Inflammatory macrophage treated with lipopolysaccharide for 1 hour (primary cell): ENCODE measurements at regions not wholly inside any gene's neighbourhood (a gene's known extent, or its start where the extent isn't known, plus 50 kb on each side); places are given as distances from the start of the nearest gene placed in this dataset.
A peak's percentile ranks its signal among the peaks of the same experiment; 100 is the strongest.

Experiments used
- DNase-seq, 2 donors: peaks; one replicate each; pipeline ENCODE4 v3.0.0-alpha.2; 2020 to 2022

DNA sequence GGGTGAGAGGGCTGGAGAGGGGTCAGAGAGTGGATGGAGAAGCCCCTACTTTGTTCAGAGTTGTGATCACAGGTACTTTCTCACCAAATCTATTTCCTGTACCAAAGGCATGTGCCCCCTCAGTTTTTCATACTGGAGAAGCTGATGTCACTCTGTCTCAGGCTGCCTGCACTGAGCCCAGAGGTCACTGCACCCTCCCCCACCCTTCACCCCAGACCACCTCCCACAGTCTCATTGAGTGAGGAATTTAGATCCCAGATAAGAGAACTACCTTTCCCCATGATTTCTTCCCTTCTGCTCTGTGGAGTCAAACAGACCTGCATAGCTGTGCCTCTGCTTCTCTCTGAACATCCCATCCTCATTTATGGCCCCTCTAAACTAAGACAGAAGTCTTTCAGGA is 140.0 kb upstream of the IRX6 start:
- no peak for DNase-seq

DNA sequence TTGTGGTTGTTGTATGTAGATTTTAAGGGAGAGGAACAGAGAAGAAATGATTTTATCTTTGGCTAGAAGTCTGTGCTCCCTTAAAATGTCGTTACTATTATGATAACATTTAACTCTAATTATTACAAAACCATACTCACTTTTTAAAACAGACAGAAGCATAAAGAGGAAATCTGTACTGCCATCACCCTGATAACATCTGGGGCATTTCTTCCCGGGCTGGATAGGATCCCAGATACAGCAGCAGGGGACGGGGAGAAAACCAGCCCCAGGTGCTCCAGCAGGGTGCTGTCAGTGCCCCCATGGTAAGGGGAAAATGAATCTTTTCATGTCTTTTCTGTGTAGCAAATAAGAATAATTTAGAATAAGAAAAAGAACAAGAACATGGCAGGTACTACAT is 139.4 kb upstream of the IRX6 start:
- no peak for DNase-seq

DNA sequence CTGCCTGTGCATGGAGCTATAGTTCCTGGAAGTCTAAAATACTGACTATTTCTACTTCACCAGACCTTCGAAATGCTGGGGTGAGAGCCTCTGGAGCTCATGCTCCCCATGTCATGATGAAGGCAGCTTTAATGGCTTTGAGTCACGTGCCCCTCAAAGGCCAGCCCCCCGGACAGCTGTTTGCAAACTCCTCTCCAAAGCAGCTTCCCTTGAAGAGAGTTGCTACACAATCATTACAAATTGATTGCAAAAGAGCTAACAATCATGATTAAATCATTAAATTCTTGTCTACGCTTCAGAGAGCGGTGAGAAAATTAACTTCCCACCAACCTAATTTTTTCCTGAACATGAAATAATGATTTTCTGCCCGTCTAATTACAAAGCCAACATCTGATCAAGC is 134.8 kb upstream of the IRX6 start:
- DNase-seq, result no peak

DNA sequence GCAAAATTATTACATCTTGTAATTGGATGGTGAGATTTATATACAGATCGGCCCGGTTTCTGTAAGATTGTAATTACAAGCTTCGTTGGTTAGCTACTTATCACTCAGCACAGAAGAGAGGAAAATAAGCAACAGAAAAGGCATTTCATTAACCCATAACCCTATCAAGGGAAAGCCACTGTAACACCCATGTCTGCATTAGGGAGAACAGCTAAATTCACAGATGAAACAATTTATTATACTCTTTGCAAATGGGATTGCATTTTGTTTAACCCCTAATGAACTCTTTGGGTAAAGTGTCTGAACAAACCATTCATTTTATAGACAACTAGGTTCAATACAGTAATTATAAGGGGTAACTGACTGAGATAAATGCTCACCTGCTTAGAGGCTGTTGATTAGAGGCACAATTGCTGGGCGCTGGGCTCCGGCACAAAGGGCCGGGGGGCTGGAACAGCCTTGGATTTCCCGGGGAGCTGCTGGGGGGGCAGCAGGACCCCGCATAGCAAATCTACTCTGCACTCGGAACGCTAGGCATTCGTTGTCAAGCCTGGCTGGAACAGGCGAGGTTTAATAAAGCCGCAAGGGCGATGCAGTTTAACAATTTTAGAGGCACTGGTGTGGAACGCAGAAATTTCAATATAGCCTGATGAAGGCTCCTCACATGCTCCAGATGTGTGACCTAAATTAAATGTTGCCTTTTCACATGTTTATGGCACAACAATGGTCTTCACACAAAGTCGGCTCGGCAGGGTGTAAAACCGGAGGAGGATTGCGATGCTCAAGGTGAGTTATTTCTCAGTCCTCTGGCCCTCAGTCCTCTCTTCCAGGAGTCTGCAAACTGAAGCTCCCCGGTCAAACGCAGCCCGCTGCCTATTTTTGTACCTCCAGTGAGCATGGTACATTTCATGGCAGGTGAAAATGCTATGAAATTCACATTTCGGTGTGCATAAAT is 134.0 kb upstream of the IRX6 start:
- no peak for DNase-seq

DNA sequence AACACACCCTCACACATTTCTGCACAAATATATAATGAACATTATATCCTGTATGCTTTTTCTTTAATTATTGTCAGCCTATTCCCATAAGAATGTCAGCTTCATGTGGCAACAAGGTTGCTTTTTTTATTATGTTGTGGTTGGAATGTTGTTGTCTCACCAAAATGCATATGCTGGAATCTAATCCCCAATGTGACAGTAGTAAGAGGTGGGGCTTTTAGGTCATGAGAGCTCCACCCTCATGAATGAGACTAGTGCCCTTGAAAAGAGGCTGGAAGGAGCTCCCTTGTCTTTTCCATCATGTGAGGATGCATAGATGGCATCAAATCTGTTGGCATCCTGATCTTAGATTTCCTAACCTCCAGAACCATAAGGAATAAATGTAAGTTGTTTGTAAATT is 131.3 kb upstream of the IRX6 start:
- DNase-seq, result no peak

DNA sequence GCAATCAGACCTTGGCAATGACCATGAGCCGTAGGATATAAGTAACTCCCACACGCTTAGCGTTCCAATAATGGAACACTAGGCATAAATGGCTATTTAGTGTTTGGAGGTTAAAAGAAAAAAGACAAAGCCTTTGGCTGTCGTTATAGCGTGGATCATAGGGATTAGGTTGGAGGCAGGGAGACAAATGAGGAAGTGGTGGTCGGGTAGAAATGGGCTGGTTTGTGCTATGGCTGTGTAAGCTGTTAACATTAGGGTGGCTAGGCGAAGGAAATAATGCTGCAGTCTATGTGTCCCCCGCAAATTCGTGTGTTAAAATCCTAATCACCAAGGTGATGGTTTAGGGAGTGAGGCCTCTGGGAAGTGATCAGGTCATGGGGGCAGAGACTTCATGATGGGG is 120.4 kb upstream of the IRX6 start:
- no peak for DNase-seq

DNA sequence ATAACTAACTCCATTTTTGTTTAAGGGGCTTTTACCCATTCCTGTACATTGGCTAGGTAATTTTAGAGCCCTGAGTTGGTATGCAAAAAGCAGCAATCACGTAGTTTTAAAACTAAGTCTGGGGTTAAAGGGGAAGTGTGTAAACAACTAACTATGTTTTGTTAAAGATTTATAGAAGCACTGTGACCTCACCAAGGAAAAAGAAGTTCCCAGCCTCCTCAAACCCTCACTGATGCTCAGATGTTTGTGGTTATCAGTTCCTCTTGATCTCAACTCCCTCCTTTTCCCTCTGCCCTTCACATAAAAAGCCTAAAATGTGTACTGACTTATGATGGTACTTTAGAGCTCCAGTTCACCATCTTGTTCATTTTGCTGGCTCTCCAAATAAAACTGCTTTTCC is 119.9 kb upstream of the IRX6 start:
- DNase-seq, result no peak

DNA sequence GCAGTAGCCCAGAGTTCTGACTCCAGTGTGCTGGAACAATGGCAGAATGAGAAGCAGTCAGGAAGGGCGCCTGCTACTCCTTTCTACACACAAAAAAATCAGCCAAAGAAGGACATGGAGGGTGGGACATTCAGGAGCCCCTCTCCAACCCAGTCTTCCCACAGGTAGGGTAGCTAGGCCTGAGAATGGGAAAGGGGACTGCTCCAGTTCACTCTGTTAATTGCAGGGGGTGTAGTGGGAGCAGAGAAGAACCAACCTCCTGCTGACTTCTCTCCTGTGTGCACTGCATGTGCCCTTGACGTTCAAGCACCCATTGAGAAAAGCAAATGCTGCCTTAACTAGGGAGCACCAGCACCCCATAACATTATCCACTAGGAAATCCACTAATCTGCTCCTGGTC is 119.1 kb upstream of the IRX6 start:
- no peak for DNase-seq

DNA sequence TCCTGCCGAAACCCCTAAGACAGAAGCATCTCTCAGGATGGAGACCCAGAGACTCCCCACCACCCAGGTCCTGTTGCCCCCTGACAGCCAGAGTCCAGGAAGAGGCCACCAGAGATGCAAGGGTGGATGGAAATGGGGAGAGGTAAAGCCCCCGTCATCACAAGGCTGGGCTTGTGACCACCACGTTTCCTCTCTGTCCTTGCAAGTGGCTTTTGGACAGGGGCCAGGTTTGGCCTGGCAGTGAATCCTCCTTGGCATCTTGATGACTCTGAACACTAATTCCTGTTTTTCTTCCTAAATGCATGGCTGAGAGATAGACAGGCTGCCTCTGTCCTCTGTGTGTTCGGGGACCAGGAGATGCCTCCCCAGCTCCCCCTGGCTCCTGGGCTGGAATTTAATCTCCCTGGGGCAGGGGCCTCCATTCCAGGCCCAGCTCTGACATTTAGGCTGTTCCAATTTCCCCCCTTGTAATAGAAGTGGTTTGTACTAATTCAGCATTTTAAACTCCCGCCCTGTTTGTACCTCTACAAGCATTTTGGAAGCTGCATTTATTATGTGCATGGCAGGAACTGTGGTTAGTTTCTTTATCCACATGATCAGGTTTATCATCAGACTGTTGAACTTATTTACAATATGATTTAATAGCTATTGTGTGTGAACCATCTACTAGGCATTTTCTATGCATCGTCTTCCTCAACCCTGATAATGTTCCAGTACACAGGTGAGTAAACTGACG is 116.1 kb upstream of the IRX6 start:
- DNase-seq, result no peak

DNA sequence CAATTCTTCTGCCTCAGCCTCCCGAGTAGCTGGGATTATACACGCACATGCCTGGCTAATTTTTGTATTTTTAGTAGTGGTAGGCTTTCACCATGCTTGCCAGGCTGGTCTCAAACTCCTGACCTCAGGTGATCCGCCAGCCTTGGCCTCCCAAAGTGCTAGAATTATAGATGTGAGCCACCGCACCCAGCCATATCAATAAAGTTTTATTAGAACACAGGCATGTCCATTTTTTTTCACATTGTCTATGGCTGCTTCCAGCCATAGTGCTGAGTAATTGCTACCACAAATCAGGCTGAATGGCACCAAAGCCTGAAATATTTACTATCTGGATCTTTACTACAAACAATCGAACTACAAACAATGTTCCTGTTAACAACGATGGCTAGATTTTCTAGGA is 114.4 kb upstream of the IRX6 start:
- DNase-seq, result no peak

DNA sequence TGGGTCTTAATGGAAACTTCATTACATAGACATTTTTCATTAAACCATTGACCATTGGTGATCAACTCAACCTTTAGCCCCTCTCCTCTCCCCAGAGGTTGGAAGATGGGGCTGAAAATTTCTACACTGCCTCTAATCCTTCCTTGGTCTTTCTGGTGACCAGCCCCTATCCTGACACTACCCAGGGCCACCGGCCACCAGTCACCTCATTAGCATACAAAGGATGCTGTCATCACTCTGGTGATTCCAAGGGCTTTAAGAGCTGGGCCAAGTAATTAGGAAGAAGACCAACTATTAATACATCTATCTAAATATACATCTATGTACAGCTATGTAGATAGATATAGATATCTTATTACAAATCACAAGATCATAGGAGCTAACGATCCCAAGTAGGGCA is 111.2 kb upstream of the IRX6 start:
- DNase-seq, result no peak

DNA sequence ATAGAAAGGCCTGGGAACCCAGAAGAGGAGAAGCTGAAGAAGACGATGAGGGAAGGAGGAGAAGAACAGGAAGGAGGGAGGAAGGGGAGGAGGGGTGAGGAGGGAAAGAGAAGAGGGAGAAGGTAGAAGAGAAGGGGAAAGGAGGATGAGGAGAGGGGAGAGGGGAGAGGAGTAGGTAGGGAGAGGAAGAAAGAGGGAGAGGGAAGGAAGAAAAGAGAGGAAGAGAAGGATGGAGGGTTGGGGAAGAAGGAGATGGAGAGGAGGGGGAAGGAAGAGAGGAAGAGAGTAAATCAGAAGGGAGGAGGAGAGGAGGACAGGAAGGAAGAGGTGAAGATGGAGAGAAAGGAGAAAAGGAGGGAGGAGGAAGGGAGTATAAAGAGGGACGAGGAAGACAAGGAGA is 109.6 kb upstream of the IRX6 start:
- no peak for DNase-seq

DNA sequence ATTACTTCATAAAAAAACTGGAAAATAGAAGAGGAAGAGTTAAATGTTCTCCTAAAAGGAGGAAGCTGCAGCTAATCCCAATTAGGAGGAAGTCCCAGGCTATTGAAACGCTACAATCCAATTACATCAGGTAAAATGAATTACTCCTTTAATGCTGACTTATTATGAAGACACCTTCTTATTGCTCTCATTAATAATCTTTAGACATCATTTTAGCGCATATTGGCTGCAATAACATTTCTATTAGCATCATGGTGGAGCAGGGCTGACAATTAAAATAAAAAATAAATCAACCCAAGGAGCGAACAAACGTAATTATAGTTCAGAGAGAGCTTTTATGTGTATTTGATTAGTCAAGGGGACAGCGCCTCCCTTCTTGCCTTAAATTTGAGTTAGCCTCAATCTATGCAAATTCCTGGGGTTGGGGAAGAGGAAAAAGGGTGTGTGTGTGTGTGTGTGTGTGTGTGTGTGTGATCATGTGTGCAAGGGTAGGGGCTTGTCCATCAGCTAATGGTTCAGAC is 109.0 kb upstream of the IRX6 start:
- DNase-seq, result no peak

DNA sequence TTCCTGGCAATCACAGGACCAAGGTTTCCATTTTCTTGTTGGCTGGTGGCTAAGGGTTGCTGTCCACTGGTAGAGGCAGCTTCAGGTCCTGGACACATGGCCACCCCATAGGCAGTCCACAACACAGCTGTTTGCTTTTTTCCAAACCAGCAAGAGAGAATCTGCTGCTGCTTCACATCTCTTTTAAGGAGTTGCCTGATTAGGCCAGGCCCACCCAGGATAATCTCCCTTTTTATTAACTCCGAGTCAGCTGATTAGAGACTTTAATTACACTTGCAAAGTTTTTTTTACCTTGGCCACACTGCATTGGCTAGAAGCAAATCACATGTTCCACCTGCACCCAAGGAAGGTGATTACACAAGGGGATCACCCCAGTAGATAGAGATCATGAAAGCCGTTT is 106.6 kb upstream of the IRX6 start:
- no peak for DNase-seq

DNA sequence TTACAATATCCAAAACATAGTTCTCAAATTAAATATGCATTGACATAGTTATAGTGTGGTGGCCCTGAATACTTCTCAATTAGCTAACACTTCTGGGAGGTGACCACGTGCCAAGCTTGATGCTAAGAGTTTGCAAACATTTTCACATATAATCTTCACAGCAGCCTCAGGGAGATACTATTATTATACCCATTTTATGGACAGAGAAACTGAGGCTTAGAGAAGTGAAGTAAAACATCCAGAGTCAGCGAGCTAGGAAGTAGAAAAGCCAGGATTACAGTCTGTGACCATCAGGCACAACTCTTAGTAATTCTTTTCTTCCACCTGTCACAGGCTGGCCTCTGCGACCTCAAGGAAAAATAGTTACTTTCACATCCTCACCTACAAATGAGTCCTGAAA is 102.2 kb upstream of the IRX6 start:
- DNase-seq, result no peak

DNA sequence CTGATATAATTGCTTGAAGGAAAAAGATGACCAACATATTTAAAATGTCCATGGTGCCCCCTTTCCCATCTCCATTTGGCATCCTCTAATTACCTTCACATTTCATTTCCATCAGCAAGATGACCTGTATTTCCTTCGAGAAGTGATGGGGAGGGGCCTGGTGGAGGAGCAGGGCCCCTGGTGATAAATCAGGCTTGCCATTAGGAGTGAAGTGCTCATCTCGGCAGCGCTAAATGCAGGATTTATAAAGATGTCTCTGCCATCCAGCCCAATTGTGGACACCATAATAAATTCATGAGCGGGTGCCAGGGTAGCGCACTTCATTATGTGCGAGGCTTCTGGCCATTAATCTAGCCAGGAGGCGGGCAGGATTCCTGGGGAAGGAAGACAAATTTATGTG is 101.5 kb upstream of the IRX6 start:
- no peak for DNase-seq

DNA sequence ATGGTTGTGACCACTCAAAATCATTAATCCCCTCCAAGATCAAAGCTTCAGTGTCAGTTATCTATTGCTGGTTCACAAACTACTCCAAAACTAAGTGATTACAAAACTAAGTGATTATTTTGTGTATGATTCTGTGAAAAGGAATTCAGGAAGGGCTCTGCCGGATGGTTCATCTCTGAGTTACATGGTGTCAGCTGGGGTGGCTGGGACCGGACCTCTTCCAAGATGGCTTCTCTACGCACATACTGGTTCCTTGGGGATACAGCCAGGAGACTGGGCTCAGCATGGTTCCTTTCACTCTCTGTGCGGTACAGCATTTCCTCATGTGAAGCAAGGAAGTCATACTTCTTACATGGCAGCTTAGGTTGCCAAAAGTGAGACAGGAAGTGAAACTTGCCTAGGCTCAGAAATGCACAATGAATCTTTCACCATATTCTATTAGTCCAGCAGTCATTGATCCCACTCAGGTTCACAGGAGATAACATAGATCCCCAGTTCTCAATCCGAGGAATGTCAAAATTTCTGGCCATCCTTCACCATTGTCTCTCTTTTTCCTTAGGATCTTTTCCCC is 97.9 kb upstream of the IRX6 start:
- DNase-seq, result no peak

DNA sequence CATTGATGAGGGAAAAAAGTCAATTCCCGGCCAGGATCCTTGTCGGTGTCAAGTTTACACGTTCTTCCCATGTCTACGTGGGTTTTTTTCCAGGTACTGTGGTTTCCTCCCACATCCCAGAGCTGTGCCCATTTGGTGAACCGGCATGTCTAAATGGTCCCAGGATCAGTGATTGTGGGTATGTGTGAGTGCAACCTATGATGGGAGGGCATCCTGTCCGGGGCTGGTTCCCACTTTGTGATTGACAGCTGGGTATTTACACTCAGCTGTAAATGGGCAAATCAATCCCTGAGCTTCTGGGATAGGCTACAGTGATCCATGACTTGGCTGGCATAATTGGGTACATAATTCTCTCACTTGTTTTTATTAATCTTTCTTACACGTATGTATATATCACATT is 91.2 kb upstream of the IRX6 start:
- no peak for DNase-seq

DNA sequence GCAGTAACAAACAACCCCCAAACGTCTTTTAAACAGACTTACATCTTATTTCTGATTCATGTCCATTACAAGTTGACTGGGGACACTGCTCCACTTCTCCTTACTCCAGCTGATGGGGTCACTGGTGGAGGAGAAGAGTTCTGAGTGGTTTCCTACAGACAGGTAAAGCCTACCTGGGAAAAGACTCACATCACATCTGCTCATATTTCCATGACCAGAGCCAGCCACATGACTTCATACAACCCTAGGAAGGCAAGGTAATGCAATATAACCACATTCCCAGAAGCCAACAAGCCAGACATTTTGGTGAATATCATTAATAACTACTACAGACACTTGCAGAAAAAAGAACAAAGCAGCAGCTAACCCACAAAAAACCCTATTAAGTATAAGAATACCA is 90.5 kb upstream of the IRX6 start:
- no peak for DNase-seq

DNA sequence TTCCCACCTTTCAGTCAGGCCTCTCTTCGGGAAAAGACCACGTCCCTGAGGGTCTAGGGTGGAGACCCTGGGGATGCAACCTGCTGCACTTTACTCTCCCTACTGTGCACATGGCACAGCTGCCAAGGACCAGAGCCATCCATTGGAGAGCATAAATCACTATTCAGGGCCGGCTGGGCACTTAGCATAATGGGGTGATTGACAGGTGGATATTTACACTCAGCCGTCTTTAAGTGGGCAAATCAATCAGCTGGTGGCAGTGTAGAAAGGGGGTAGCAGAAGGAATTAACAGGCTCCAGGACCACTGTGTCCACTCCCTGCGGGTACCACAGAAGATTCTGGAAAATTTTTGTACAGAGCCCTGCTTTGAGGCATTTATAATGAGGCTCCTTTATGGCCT is 87.3 kb upstream of the IRX6 start:
- no peak for DNase-seq

DNA sequence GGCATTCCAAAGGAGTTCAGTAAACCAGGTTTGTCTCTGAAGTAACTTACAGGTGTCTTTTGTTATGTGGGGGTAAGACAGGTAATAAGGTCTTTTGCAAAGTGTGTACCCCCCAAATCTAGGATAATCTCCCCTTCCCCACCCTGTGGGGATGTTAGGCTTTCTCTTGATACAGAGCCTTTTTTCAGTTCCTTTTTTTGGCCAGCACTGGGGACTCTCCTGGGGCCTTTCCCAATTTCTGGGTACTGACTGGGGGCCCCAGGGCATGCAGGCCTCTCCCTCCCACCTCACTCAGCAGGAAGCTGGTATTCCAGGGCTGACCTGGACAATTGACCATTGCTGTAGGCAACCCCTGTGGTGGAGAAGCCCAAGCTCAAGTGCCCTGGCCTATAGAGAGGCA is 84.3 kb upstream of the IRX6 start:
- no peak for DNase-seq

DNA sequence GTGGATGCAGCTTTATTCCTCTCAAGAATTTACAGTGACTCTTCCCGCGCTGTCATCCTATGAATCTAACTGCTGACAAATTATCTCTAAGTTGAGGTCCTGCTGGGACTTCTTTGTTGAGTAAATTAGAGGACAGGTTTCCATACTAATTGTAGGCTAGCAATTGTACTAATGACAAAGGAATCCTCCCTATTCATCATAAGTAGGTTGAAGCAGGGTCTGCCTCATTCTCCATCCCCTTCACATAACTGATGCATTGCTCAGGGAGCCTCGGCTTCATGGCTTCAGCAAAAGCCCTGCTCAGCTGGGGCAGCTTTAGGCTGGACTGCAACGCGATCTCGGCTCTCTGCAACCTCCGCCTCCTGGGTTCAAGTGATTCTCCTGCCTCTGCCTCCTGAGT is 83.1 kb upstream of the IRX6 start:
- no peak for DNase-seq

DNA sequence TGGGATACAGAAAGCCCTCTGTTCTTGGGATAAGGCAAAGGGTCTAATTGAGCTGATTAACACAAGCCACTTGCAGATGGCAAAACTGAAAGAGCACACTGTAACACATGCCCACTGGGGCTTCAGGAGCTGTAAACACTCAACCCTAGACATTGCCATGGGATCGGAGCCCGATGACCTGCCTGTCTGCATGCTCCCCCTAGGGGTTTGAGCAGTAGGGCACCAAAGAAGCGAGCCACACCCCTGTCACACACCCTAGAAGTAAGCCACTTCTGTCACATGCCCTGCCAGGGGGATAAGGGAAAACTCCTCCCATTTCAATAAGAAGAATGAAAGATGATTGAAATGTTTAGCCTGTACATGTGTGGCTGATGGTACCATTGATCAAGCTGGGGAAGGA is 81.3 kb upstream of the IRX6 start:
- no peak for DNase-seq

DNA sequence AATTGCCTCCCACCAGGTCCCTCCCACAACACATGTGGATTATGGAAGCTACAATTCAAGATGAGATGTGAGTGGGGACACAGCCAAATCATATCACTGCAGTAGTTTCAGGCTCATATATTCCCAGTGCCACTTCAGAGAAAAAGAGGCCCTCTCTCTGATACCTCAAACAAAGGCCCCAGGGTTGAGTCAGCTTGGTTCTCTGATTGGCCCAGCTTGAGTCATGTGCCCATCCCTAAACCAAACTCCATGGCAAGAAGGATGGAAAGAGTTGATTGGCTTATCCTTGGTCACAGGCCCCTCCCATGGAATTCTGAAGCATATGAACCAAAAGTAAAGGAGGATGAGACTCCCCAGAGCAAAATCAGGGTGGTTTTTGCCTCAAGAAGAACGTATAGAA is 75.9 kb upstream of the IRX6 start:
- DNase-seq, result peak in 1 of 2 donors; percentile 6
